Hepatocyte (in vitro differentiated cells): ENCODE measurements at regions not wholly inside any gene's neighbourhood (a gene's known extent, or its start where the extent isn't known, plus 50 kb on each side); places are given as distances from the start of the nearest gene placed in this dataset. TPM values are rescaled to one million over a fixed set of nuclear protein-coding genes. Genes with fewer than 3 reads are reported as not detected.

Experiments
- DNase-seq: peaks from one replicate; pipeline ENCODE4 v3.0.0-alpha.2; 2016; ENCODE audit warnings: low spot score
- H2AFZ ChIP-seq: fragments of 200-600 bp; sonication (generic); 2 replicates; pipeline ENCODE4 v1.6.0; 2016; ENCODE audit warnings: antibody characterized with exemption, mild to moderate bottlenecking
- H3K27ac ChIP-seq: fragments of 200-600 bp; sonication (generic); 2 replicates; pipeline ENCODE4 v1.5.1; 2016; ENCODE audit warnings: mild to moderate bottlenecking
- H3K27me3 ChIP-seq: fragments of 200-600 bp; sonication (generic); 2 replicates; pipeline ENCODE4 v1.6.1; 2016
- H3K36me3 ChIP-seq: fragments of 200-600 bp; sonication (generic); replicated peaks from 2 replicates; pipeline ENCODE4 v1.5.1; 2016; ENCODE audit warnings: low read depth; ENCODE audit not compliant: insufficient read depth
- H3K4me1 ChIP-seq: fragments of 200-600 bp; sonication (generic); 2 replicates; pipeline ENCODE4 v1.5.1; 2016; ENCODE audit warnings: mild to moderate bottlenecking, moderate library complexity; ENCODE audit not compliant: insufficient read depth
- H3K4me2 ChIP-seq: fragments of 200-600 bp; sonication (generic); 2 replicates; pipeline ENCODE4 v1.6.0; 2016
- H3K4me3 ChIP-seq: fragments of 200-600 bp; sonication (generic); 2 replicates; pipeline ENCODE4 v1.5.1; 2016; ENCODE audit warnings: mild to moderate bottlenecking
- H3K79me2 ChIP-seq: fragments of 200-600 bp; sonication (generic); 2 replicates; pipeline ENCODE4 v1.6.0; 2017; ENCODE audit warnings: mild to moderate bottlenecking
- H3K9me2 ChIP-seq: fragments of 200-600 bp; sonication (generic); replicated peaks from 2 replicates; pipeline ENCODE4 v1.6.0; 2017; ENCODE audit warnings: mild to moderate bottlenecking; ENCODE audit not compliant: insufficient read depth
- H3K9me3 ChIP-seq: fragments of 200-600 bp; sonication (generic); 2 replicates; pipeline ENCODE4 v1.5.1; 2016; ENCODE audit warnings: low read depth, mild to moderate bottlenecking
- H4K20me1 ChIP-seq: fragments of 200-600 bp; sonication (generic); 2 replicates; pipeline ENCODE4 v1.6.0; 2016; ENCODE audit warnings: mild to moderate bottlenecking; ENCODE audit not compliant: insufficient read depth, poor library complexity, severe bottlenecking
- EZH2 ChIP-seq: fragments of 200-600 bp; sonication (generic); IDR thresholded peaks from 2 replicates; pipeline ENCODE4 v1.6.1; 2016; ENCODE audit warnings: antibody characterized with exemption, mild to moderate bottlenecking, borderline replicate concordance
- EZH2phosphoT487 ChIP-seq: fragments of 200-600 bp; sonication (generic); IDR thresholded peaks from one replicate; pipeline ENCODE4 v1.6.1; 2018; ENCODE audit warnings: antibody characterized with exemption, mild to moderate bottlenecking, low read depth, moderate library complexity; ENCODE audit not compliant: unreplicated experiment, severe bottlenecking
- WGBS: methylation state at CpG from one replicate; pipeline ENCODE4 v1.1.6; 2016; ENCODE audit warnings: low lambda C conversion rate; ENCODE audit errors: missing lambda C conversion rate; 5-methylcytosine and 5-hydroxymethylcytosine counted together
- small RNA-seq: library from RNA; depleted of rRNA; stranded (forward); fragments of <200 nt; gene quantifications from one replicate; pipeline ENCODE3, GENCODE V24; 2014
- TF ChIP-seq, protein P1 (sequence below): fragments of 200-600 bp; sonication (generic); IDR thresholded peaks from 2 replicates; pipeline ENCODE4 v1.5.1; 2016; ENCODE audit warnings: antibody characterized with exemption, mild to moderate bottlenecking; ENCODE audit not compliant: poor library complexity

DNA sequence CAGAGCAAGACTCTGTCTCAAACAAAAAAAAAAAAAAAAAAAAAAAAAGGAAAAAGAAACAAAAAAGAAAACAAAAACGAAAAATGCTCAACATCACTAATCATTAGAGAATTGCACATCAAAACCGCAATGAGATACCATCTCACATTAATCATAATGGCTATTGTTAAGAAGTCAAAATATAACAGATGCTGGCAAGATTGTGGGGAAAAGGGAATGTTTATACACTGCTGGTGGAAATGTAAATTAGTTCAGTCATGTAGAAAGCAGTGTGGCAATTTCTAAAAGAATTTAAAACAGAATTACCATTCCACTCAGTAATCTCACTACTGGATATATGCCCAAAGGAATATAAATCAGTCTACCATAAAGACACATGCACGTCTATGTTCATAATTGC lies 50.4 kb upstream of the PRR16 start:
- H4K20me1 ChIP-seq: no peaks in the 10 kb centered on the region
- no peak for DNase-seq
- TF ChIP-seq, protein P1, sequence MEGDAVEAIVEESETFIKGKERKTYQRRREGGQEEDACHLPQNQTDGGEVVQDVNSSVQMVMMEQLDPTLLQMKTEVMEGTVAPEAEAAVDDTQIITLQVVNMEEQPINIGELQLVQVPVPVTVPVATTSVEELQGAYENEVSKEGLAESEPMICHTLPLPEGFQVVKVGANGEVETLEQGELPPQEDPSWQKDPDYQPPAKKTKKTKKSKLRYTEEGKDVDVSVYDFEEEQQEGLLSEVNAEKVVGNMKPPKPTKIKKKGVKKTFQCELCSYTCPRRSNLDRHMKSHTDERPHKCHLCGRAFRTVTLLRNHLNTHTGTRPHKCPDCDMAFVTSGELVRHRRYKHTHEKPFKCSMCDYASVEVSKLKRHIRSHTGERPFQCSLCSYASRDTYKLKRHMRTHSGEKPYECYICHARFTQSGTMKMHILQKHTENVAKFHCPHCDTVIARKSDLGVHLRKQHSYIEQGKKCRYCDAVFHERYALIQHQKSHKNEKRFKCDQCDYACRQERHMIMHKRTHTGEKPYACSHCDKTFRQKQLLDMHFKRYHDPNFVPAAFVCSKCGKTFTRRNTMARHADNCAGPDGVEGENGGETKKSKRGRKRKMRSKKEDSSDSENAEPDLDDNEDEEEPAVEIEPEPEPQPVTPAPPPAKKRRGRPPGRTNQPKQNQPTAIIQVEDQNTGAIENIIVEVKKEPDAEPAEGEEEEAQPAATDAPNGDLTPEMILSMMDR: no peak
- no peak for TF ChIP-seq EZH2phosphoT487
- no peak for TF ChIP-seq EZH2
- H3K27me3 ChIP-seq: no peaks in the 10 kb centered on the region
- H3K4me1 ChIP-seq: no peaks in the 10 kb centered on the region
- no peak overlapping the region for H2AFZ ChIP-seq
- H3K9me3 ChIP-seq: no peaks in the 10 kb centered on the region
- no peaks in the 10 kb centered on the region for H3K79me2 ChIP-seq
- 89% methylated on average over 3 of the region's 3 CpGs for whole genome bisulfite sequencing
- no peaks in the 10 kb centered on the region for H3K9me2 ChIP-seq
- no peak overlapping the region for H3K4me3 ChIP-seq
- no peak overlapping the region for H3K27ac ChIP-seq
- H3K4me2 ChIP-seq: no peak overlapping the region
- no peaks in the 10 kb centered on the region for H3K36me3 ChIP-seq

Small RNA genes lying in the stretch of these regions (small RNA-seq; reads per million reads assigned to genes)
- gene RNU6-718P: not detected
